Gastrocnemius medialis (tissue), 4 donors: ENCODE measurements at regions not wholly inside any gene's neighbourhood (a gene's known extent, or its start where the extent isn't known, plus 50 kb on each side); places are given as distances from the start of the nearest gene placed in this dataset.

Source experiments
- ATAC-seq, 2 donors: fragments of 150-250 bp; one replicate each; pipeline ENCODE4 v1.9.1; 2016
- DNase-seq, 2 donors: peaks; one replicate each; pipeline ENCODE4 v3.0.0-alpha.2; 2019
- H3K27ac ChIP-seq, 4 donors: fragments of 200-600 bp; sonication (generic); 1 replicate in 1 of 4; 2 replicates in 3 of 4; pipeline ENCODE4 v1.5.1; 2016 to 2018; ENCODE audit warnings: mild to moderate bottlenecking in 2 of 4, moderate library complexity in 1 of 4
- H3K27me3 ChIP-seq, 3 donors: fragments of 200-600 bp; sonication (generic) in 2 of 3; 1 replicate in 1 of 3; 2 replicates in 2 of 3; pipeline versions ENCODE4 v1.5.1 to v1.6.0; 2016 to 2019; ENCODE audit warnings: mild to moderate bottlenecking in 1 of 3, moderate library complexity in 1 of 3
- H3K36me3 ChIP-seq, 2 donors: fragments of 200-600 bp; sonication (generic) in 1 of 2; one replicate each; pipeline ENCODE4 v1.5.1; 2017 to 2018
- H3K4me1 ChIP-seq, 2 donors: fragments of 200-600 bp; sonication (generic) in 1 of 2; one replicate each; pipeline ENCODE4 v1.5.1; 2016 to 2017; ENCODE audit warnings: mild to moderate bottlenecking in 2 of 2
- H3K4me3 ChIP-seq, 4 donors: fragments of 200-600 bp; sonication (generic) in 3 of 4; 1 replicate in 1 of 4; 2 replicates in 3 of 4; pipeline ENCODE4 v1.5.1; 2016 to 2019; ENCODE audit warnings: mild to moderate bottlenecking in 2 of 4
- H3K9me3 ChIP-seq, 3 donors: fragments of 200-600 bp; sonication (generic) in 2 of 3; 1 replicate in 1 of 3; 2 replicates in 2 of 3; pipeline ENCODE4 v1.5.1; 2016 to 2019
- POLR2A ChIP-seq, 2 donors: fragments of 450-650 bp; IDR thresholded peaks; one replicate each; pipeline ENCODE4 v1.6.1; 2017; ENCODE audit warnings: antibody characterized with exemption in 2 of 2, mild to moderate bottlenecking in 2 of 2, moderate library complexity in 2 of 2
- in situ Hi-C, 4 donors: fragments of 200-750 bp; cut with MboI; loops; one replicate each; pipeline versions ENCODE4 v1.15.0 to v1.8.0; 2017; ENCODE audit warnings: low sequenced_read_pairs in 4 of 4
- intact Hi-C: fragments of 100-400 bp; cut with DNase I; formaldehyde crosslinking; loops from one replicate; pipeline ENCODE4 v1.15.1; 2023; ENCODE audit warnings: low total_unique reads
- TF ChIP-seq, protein P1 (sequence below), 5 experiments: fragments of 450-650 bp in 3 of 5; fragments of 200-600 bp in 2 of 5; sonication (generic) in 2 of 5; IDR thresholded peaks in 4 of 5; conservative IDR thresholded peaks in 1 of 5; 1 replicate in 4 of 5; 2 replicates in 1 of 5; pipeline ENCODE4 v1.5.1; 2016 to 2019; ENCODE audit warnings: antibody characterized with exemption in 5 of 5, mild to moderate bottlenecking in 3 of 5, moderate library complexity in 3 of 5

GRCh38 chr5:39801306-39801705 is 376.5 kb upstream of the DAB2 start:
- Histone ChIP-seq H3K9me3 (no peaks in the 10 kb centered on the region), H3K27me3 (no peaks in the 10 kb centered on the region), H3K36me3 (no peaks in the 10 kb centered on the region), H3K4me1 (peaks cover 21 to 23% of the 10 kb centered on the region in 2 donors), H3K4me3 (no peak overlapping the region), H3K27ac (no peak overlapping the region)
- no peak for ATAC-seq
- no peak for DNase-seq
- in situ Hi-C loops, result no loop called here
- intact Hi-C loops, result no loop called here
- TF ChIP-seq POLR2A (IDR thresholded peaks at IDR 0.05), result no peak
- TF ChIP-seq, protein P1, sequence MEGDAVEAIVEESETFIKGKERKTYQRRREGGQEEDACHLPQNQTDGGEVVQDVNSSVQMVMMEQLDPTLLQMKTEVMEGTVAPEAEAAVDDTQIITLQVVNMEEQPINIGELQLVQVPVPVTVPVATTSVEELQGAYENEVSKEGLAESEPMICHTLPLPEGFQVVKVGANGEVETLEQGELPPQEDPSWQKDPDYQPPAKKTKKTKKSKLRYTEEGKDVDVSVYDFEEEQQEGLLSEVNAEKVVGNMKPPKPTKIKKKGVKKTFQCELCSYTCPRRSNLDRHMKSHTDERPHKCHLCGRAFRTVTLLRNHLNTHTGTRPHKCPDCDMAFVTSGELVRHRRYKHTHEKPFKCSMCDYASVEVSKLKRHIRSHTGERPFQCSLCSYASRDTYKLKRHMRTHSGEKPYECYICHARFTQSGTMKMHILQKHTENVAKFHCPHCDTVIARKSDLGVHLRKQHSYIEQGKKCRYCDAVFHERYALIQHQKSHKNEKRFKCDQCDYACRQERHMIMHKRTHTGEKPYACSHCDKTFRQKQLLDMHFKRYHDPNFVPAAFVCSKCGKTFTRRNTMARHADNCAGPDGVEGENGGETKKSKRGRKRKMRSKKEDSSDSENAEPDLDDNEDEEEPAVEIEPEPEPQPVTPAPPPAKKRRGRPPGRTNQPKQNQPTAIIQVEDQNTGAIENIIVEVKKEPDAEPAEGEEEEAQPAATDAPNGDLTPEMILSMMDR (IDR thresholded peaks at IDR 0.05 in 4 of 5, conservative IDR thresholded peaks at IDR 0.05 in 1 of 5), result no peak

DNA sequence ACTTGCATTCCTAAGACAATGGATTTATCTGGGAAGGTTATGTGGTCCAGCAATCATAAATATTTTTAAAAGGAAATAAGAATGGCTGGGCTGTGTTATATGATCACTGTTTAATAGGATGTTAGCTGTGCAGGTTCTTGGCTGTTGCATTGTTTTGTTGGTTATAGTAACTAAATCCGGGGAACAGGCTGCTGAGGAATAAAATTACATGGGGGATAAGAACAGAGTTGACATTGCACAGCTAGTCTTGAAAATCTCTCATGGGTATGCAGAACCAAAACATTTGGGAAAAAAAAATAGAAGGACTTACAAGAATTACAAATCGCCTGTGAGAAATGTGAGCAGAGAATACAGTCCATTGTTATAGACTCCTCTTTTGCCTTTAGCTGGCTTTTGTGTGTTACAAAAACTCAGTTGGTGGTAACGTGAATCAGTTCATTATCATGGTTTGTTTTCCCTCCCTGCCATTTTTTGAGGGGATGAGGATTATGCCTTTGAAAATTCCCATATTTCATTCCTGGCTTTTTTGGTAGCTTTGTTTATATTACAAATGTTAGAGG is 375.3 kb upstream of the DAB2 start:
- peak in 1 of 2 donors; percentile 85 for ATAC-seq
- TF ChIP-seq, protein P1 (IDR thresholded peaks at IDR 0.05 in 4 of 5, conservative IDR thresholded peaks at IDR 0.05 in 1 of 5), result no peak
- TF ChIP-seq POLR2A (IDR thresholded peaks at IDR 0.05), result no peak
- Histone ChIP-seq H3K36me3 (no peaks in the 10 kb centered on the region), H3K4me3 (peak overlapping the region in 1 of 4 donors; percentile 30), H3K9me3 (no peaks in the 10 kb centered on the region), H3K4me1 (peaks cover 21 to 26% of the 10 kb centered on the region in 2 donors), H3K27ac (peak overlapping the region in 3 of 4 donors; percentile 10 to 60 (median 24)), H3K27me3 (no peaks in the 10 kb centered on the region)
- DNase-seq, result no peak
- in situ Hi-C loops, result no loop called here
- intact Hi-C loops, result no loop called here

DNA sequence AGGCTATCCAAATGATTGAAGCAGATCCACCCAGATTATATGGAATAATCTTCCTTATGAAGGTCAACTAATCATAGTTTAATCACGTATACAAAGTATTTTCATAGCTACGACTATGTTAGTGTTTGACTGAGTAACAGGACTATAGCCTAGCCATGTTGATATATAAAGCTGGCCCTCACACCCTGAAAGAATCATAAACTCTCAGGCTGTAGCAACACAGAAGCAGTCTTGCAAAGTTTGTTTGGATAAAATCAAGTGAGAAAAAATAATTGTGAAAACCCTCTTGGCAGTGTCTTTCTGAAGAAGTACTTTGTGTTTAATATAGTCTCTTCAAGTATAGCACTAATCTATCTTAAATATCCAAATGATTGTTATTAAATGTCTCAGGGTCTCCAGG is 374.5 kb upstream of the DAB2 start:
- no peaks in the 10 kb centered on the region for H3K9me3 ChIP-seq
- no peak overlapping the region for H3K4me3 ChIP-seq
- in situ Hi-C loops, result no loop called here
- DNase-seq (no peak), ATAC-seq (no peak)
- no peaks in the 10 kb centered on the region for H3K27me3 ChIP-seq
- H3K4me1 ChIP-seq, result peaks cover 21 to 32% of the 10 kb centered on the region in 2 donors
- H3K27ac ChIP-seq, result peak overlapping the region in 3 of 4 donors; percentile 10 to 60 (median 25)
- no peaks in the 10 kb centered on the region for H3K36me3 ChIP-seq
- intact Hi-C loops, result no loop called here
- no peak for TF ChIP-seq POLR2A (IDR thresholded peaks at IDR 0.05)

- H3K27ac ChIP-seq, result peak overlapping the region in 1 of 4 donors; percentile 13
Measured at GRCh38 chr5:39794513-39795210, 369.9 kb upstream of the DAB2 start.

GRCh38 chr5:39785410-39785809 is 360.6 kb upstream of the DAB2 start:
- Histone ChIP-seq H3K4me3 (no peak overlapping the region), H3K27me3 (no peaks in the 10 kb centered on the region), H3K9me3 (no peaks in the 10 kb centered on the region), H3K4me1 (no peaks in the 10 kb centered on the region), H3K36me3 (no peaks in the 10 kb centered on the region), H3K27ac (no peak overlapping the region)
- in situ Hi-C loops, result no loop called here
- TF ChIP-seq, protein P1 (IDR thresholded peaks at IDR 0.05 in 4 of 5, conservative IDR thresholded peaks at IDR 0.05 in 1 of 5), result no peak
- no peak for TF ChIP-seq POLR2A (IDR thresholded peaks at IDR 0.05)
- DNase-seq (no peak), ATAC-seq (no peak)
- intact Hi-C loops, result no loop called here

More at GRCh38 chr5:39794513-39795210, 369.9 kb upstream of the DAB2 start:
- TF ChIP-seq POLR2A (IDR thresholded peaks at IDR 0.05), result no peak
- TF ChIP-seq, protein P1 (IDR thresholded peaks at IDR 0.05 in 4 of 5, conservative IDR thresholded peaks at IDR 0.05 in 1 of 5), result no peak
- intact Hi-C loops, result no loop called here
- Histone ChIP-seq H3K9me3 (no peaks in the 10 kb centered on the region), H3K27me3 (no peaks in the 10 kb centered on the region), H3K36me3 (no peaks in the 10 kb centered on the region), H3K4me3 (no peak overlapping the region), H3K4me1 (peaks cover 9 to 20% of the 10 kb centered on the region in 2 donors)
- DNase-seq (peak in 1 of 2 donors; percentile 18), ATAC-seq (peak in 1 of 2 donors; percentile 53)
- in situ Hi-C loops, result no loop called here
